ENCODE measurements at regions not wholly inside any gene's neighbourhood (a gene's known extent, or its start where the extent isn't known, plus 50 kb on each side); places are given as distances from the start of the nearest gene placed in this dataset.

- no peak overlapping the region for H3K4me3 ChIP-seq
- no peaks in the 10 kb centered on the region for H3K9me3 ChIP-seq
- H3K27ac ChIP-seq = no peak overlapping the region
- H3K36me3 ChIP-seq = no peaks in the 10 kb centered on the region
- H3K27me3 ChIP-seq = no peaks in the 10 kb centered on the region
- DNase-seq = no peak
- intact Hi-C loops (cut with DNase I; ENCODE audit: low total_unique reads) = no loop called here
- H3K4me1 ChIP-seq = no peaks in the 10 kb centered on the region
- TF ChIP-seq, protein P1, sequence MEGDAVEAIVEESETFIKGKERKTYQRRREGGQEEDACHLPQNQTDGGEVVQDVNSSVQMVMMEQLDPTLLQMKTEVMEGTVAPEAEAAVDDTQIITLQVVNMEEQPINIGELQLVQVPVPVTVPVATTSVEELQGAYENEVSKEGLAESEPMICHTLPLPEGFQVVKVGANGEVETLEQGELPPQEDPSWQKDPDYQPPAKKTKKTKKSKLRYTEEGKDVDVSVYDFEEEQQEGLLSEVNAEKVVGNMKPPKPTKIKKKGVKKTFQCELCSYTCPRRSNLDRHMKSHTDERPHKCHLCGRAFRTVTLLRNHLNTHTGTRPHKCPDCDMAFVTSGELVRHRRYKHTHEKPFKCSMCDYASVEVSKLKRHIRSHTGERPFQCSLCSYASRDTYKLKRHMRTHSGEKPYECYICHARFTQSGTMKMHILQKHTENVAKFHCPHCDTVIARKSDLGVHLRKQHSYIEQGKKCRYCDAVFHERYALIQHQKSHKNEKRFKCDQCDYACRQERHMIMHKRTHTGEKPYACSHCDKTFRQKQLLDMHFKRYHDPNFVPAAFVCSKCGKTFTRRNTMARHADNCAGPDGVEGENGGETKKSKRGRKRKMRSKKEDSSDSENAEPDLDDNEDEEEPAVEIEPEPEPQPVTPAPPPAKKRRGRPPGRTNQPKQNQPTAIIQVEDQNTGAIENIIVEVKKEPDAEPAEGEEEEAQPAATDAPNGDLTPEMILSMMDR (IDR thresholded peaks at IDR 0.05) = no peak
These were observed 538.2 kb upstream of the SEMA3D start for GRCh38 chr7:85725026-85725425.

DNA sequence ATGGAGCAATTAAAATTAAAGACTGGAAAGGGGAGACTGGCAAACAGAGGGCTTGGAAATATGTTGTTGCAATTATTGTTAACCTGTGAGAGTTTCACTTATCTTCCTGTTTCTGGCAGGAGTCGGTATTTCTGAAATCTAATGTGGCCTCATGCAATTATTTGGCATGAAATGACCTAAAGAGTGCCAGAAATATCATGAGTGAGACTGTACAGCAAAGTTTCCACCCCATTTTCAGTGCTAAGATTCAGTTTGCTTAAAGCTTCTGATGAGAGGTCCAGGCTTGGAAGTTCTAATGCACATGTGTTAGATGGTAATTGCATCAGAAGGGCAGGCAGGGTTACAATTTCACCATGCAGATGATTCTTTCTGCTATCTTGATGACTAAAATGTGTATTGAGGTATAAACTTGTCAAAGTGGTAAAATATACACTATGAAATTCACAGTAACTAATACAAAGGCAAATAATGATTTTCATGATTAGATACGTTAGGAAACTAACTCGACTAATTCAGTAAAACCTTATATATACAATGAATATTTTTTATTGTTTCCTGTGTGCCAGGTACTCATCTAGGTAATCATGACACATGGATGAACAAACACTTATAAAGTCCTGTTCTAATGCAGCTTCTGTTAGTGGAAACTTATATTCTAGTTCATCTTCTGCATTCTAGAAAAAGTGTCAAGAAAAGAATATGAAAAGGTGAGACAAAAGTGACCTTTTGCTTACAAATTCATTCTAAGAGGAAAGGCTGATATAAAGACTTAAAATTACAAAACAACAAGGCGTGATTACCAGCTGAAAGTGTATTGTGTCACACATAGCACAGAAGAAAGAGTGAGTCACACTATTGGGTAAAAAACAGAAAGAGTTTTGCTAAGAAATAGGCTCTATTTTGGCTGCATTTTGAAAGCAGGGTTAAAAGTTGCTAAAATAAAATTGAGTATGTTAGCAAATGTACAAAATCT lies 533.4 kb upstream of the SEMA3D start:
- H3K27me3 ChIP-seq = no peaks in the 10 kb centered on the region
- intact Hi-C loops (cut with DNase I; ENCODE audit: low total_unique reads) = no loop called here
- H3K4me3 ChIP-seq = no peak overlapping the region
- H3K27ac ChIP-seq = no peak overlapping the region
- H3K36me3 ChIP-seq = no peaks in the 10 kb centered on the region
- TF ChIP-seq, protein P1 (IDR thresholded peaks at IDR 0.05) = no peak
- H3K9me3 ChIP-seq = no peaks in the 10 kb centered on the region
- peak in 1 of 2 donors; percentile 26 for DNase-seq
- no peaks in the 10 kb centered on the region for H3K4me1 ChIP-seq

GRCh38 chr7:85716353-85716752 lies 529.5 kb upstream of the SEMA3D start:
- intact Hi-C loops (cut with DNase I; ENCODE audit: low total_unique reads) = no loop called here
- DNase-seq = no peak
- Histone ChIP-seq H3K4me3 (no peak overlapping the region), H3K4me1 (no peaks in the 10 kb centered on the region), H3K27ac (no peak overlapping the region), H3K27me3 (no peaks in the 10 kb centered on the region), H3K9me3 (no peaks in the 10 kb centered on the region), H3K36me3 (no peaks in the 10 kb centered on the region)
- TF ChIP-seq, protein P1 (IDR thresholded peaks at IDR 0.05) = no peak

DNA sequence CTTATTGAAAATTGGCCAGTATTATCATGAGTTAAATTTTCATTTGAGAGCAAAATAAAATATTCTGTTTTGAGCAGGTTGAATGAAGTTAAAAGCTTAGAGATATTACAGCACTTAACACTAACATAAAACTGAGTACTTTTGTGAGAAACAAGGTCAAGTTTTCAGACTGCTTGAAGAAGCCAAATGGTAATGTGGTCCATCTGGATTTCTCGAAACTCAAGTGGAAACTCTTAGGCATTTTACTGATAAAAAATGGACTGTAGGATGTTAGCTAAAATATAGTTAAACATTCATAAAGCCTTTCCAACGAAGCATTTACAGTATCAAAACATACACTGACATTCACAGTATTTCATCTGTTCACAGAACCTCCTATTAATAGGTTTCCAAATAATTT lies 528.1 kb upstream of the SEMA3D start:
- Histone ChIP-seq H3K27me3 (no peaks in the 10 kb centered on the region), H3K36me3 (no peaks in the 10 kb centered on the region), H3K4me1 (no peaks in the 10 kb centered on the region), H3K27ac (no peak overlapping the region), H3K4me3 (no peak overlapping the region), H3K9me3 (no peaks in the 10 kb centered on the region)
- intact Hi-C loops (cut with DNase I; ENCODE audit: low total_unique reads) = no loop called here
- no peak for DNase-seq
- TF ChIP-seq, protein P1 (IDR thresholded peaks at IDR 0.05) = no peak

GRCh38 chr7:85714043-85714578 lies 527.3 kb upstream of the SEMA3D start:
- intact Hi-C loops (cut with DNase I; ENCODE audit: low total_unique reads) = no loop called here
- TF ChIP-seq, protein P1 (IDR thresholded peaks at IDR 0.05) = no peak
- Histone ChIP-seq H3K36me3 (no peaks in the 10 kb centered on the region), H3K4me3 (no peak overlapping the region), H3K27me3 (no peaks in the 10 kb centered on the region), H3K4me1 (no peaks in the 10 kb centered on the region), H3K9me3 (no peaks in the 10 kb centered on the region), H3K27ac (no peak overlapping the region)
- DNase-seq = no peak
